ENCODE measurements at regions not wholly inside any gene's neighbourhood (a gene's known extent, or its start where the extent isn't known, plus 50 kb on each side); places are given as distances from the start of the nearest gene placed in this dataset.

DNA sequence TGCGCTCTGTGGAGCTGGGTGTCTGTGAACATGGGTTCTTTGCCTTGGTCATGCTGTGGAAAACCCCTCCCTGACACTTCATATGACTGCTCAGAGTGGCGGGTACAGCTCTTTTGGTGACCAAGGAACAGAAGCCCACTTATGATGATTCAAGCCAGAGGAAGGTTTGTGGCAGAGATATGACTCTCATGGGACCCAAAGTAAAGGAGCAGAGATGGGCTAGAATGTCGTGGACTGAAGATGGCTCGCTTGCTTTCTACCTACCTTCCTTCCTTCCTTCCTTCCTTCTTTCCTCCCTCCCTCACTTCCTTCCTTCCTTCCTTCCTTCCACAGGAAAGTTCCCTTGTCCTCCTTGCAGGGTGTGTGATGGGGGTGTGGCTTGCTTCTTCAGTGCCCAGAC lies 169.7 kb upstream of the IRX3 start:
- H3K36me3 ChIP-seq (ENCODE audit: low read depth): no peaks in the 10 kb centered on the region
- no peaks in the 10 kb centered on the region for H3K4me1 ChIP-seq (ENCODE audit: low read depth)
- H3K9me3 ChIP-seq: no peaks in the 10 kb centered on the region
- no peak for TF ChIP-seq CTCF (IDR thresholded peaks at IDR 0.05)
- intact Hi-C loops (cut with DNase I, micrococcal nuclease): no loop called here
- H3K4me3 ChIP-seq: no peak overlapping the region
- DNase-seq: no peak
- no peak for ATAC-seq

DNA sequence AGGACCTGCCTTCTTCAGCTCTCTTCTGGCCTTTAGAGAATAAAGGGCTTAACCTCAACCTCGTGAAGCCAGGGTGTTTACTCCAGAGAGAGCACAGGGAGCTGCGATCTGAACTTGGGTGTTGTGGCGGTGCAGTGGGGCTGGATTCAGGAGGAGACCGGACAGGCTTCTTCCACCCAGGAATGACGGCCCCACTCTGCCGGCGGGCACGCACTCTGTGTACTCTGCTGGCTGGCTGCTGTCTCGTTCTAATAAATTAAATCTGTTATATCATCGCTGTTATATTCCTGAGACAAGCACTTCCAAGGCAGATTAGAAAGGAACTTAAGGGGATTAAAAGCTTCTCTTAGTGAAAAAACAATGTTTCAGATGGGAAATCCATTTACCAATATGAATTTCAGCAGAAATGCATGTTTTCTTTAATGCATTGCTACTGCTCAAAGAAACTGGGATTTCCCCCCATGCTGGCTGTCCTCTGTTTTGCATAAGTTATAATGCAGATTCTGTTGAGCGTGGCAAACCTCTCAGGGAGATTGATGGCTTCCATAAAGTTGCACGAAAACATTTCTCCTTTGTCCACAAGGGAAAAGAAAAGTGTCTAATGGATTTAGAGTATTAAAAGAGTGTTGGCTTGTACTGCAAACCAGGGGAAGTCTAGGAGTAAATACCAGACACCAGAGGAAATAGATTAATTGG lies 168.6 kb upstream of the IRX3 start:
- H3K4me1 ChIP-seq (ENCODE audit: low read depth): no peaks in the 10 kb centered on the region
- ATAC-seq: no peak
- no peak for TF ChIP-seq CTCF (IDR thresholded peaks at IDR 0.05)
- intact Hi-C loops (cut with DNase I, micrococcal nuclease): no loop called here
- H3K36me3 ChIP-seq (ENCODE audit: low read depth): no peaks in the 10 kb centered on the region
- no peak for DNase-seq
- H3K9me3 ChIP-seq: no peaks in the 10 kb centered on the region
- no peak overlapping the region for H3K4me3 ChIP-seq

- TF ChIP-seq CTCF (IDR thresholded peaks at IDR 0.05): no peak
- intact Hi-C loops (cut with DNase I, micrococcal nuclease): no loop called here
- Histone ChIP-seq H3K9me3 (no peaks in the 10 kb centered on the region), H3K4me1 (ENCODE audit: low read depth) (no peaks in the 10 kb centered on the region), H3K4me3 (no peak overlapping the region), H3K36me3 (ENCODE audit: low read depth) (no peaks in the 10 kb centered on the region)
- DNase-seq (no peak), ATAC-seq (no peak)
These were observed 168.0 kb upstream of the IRX3 start for GRCh38 chr16:54454616-54455015.

DNA sequence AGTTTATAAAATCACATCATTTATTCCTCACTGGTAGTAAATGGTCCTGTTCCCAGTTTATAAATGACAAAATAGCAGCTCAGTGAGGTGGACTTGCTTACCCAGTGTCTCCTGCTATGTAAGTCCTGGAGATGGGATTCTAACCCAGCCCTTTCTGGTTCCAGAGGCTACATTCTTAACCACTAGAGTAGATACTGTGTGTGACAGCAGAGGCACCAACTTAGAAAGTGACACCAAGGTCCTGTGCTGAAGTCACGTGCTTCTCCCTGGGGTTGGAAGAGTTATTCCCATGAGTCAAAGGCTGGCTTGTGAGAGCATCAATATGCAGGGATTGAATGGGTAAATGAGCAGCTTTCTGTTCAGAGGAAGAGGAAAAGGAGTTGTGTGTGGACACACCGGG lies 167.3 kb upstream of the IRX3 start:
- no peak for TF ChIP-seq CTCF (IDR thresholded peaks at IDR 0.05)
- intact Hi-C loops (cut with DNase I, micrococcal nuclease): no loop called here
- DNase-seq (no peak), ATAC-seq (no peak)
- Histone ChIP-seq H3K9me3 (no peaks in the 10 kb centered on the region), H3K36me3 (ENCODE audit: low read depth) (no peaks in the 10 kb centered on the region), H3K4me1 (ENCODE audit: low read depth) (no peaks in the 10 kb centered on the region), H3K4me3 (no peak overlapping the region)

GRCh38 chr16:54447576-54448440 lies 161.2 kb upstream of the IRX3 start:
- Histone ChIP-seq H3K4me3 (no peak overlapping the region), H3K36me3 (ENCODE audit: low read depth) (no peaks in the 10 kb centered on the region), H3K4me1 (ENCODE audit: low read depth) (no peaks in the 10 kb centered on the region), H3K9me3 (no peaks in the 10 kb centered on the region)
- intact Hi-C loops (cut with DNase I, micrococcal nuclease): no loop called here
- no peak for ATAC-seq
- no peak for TF ChIP-seq CTCF (IDR thresholded peaks at IDR 0.05)
- no peak for DNase-seq
